AG04449 (cell line): ENCODE measurements at regions not wholly inside any gene's neighbourhood (a gene's known extent, or its start where the extent isn't known, plus 50 kb on each side); places are given as distances from the start of the nearest gene placed in this dataset.

Experiments used
- CTCF ChIA-PET: fragments of 350-600 bp; formaldehyde crosslinking; extraction: SDS; loops from one replicate; lab custom pipeline; 2021; ENCODE audit warnings: antibody characterized with exemption; lab: Yijun Ruan, JAX
- POLR2A ChIA-PET: fragments of 400-600, 350-600 bp; formaldehyde crosslinking; extraction: SDS; loops from one replicate; lab custom pipeline; 2020; ENCODE audit warnings: antibody characterized with exemption, inconsistent platforms; lab: Yijun Ruan, JAX
- DNase-seq: peaks from one replicate; pipeline ENCODE4 v3.0.0-alpha.2; 2010; ENCODE audit warnings: low read depth, low spot score
- H3K4me3 ChIP-seq: 2 replicates; pipeline ENCODE4 v1.5.1; 2011; ENCODE audit warnings: low read depth, mild to moderate bottlenecking, control low read depth, low read length
- CTCF ChIP-seq: IDR thresholded peaks from one replicate; pipeline ENCODE4 v1.5.1; 2011; ENCODE audit warnings: mild to moderate bottlenecking, moderate library complexity, low read length, control low read depth, inconsistent platforms; ENCODE audit not compliant: insufficient read depth; ENCODE audit errors: missing control alignments

- H3K4me3 ChIP-seq: no peak overlapping the region
- ChIA-PET POLR2A (no interaction called here), CTCF (interaction anchor here (1.0 kb wide), 2 partner anchors 15 to 359 kb away, joined by 3 read pairs; no protein-coding TSS in a partner anchor)
- no peak for DNase-seq
- no peak for TF ChIP-seq CTCF
Observed at GRCh38 chr2:187857826-187858225, 303.6 kb upstream of the TFPI start.

GRCh38 chr2:187862715-187863114 lies 308.5 kb upstream of the TFPI start:
- H3K4me3 ChIP-seq: no peak overlapping the region
- ChIA-PET CTCF (no interaction called here), POLR2A (no interaction called here)
- DNase-seq: no peak
- TF ChIP-seq CTCF: no peak

- CTCF ChIA-PET: interaction anchor here (1.4 kb wide), 1 partner anchor 21 kb away, joined by 3 read pairs; no protein-coding TSS in a partner anchor
- no peak for TF ChIP-seq CTCF
Observed at GRCh38 chr2:187865025-187865424, 310.8 kb upstream of the TFPI start.

GRCh38 chr2:187867165-187867564 lies 312.9 kb upstream of the TFPI start:
- DNase-seq: no peak
- ChIA-PET CTCF (interaction anchor here (1.1 to 2.0 kb wide), 3 partner anchors 9 to 632 kb away, joined by 3 to 6 read pairs (median 5); no protein-coding TSS in a partner anchor), POLR2A (no interaction called here)
- no peak overlapping the region for H3K4me3 ChIP-seq
- no peak for TF ChIP-seq CTCF

More at GRCh38 chr2:187865025-187865424, 310.8 kb upstream of the TFPI start:
- H3K4me3 ChIP-seq: no peak overlapping the region
- no peak for DNase-seq
- POLR2A ChIA-PET: no interaction called here

GRCh38 chr2:187869195-187869594 lies 315.0 kb upstream of the TFPI start:
- no peak overlapping the region for H3K4me3 ChIP-seq
- ChIA-PET CTCF (no interaction called here), POLR2A (no interaction called here)
- TF ChIP-seq CTCF: no peak
- no peak for DNase-seq

- POLR2A ChIA-PET: no interaction called here
- CTCF ChIA-PET: no interaction called here
- TF ChIP-seq CTCF: no peak
- H3K4me3 ChIP-seq: no peak overlapping the region
- no peak for DNase-seq
Observed at GRCh38 chr2:187871506-187871905, 317.3 kb upstream of the TFPI start.
